Transverse colon (tissue), 4 donors: ENCODE measurements at regions not wholly inside any gene's neighbourhood (a gene's known extent, or its start where the extent isn't known, plus 50 kb on each side); places are given as distances from the start of the nearest gene placed in this dataset.

Experiments
- CTCF ChIP-seq, 5 experiments: fragments of 200-600 bp in 3 of 5; fragments of 450-650 bp in 2 of 5; sonication (generic) in 3 of 5; IDR thresholded peaks; 1 replicate in 2 of 5; 2 replicates in 3 of 5; pipeline ENCODE4 v1.5.1; 2016 to 2017; ENCODE audit warnings: antibody characterized with exemption in 5 of 5, inconsistent platforms in 3 of 5, mild to moderate bottlenecking in 2 of 5, moderate library complexity in 1 of 5
- EP300 ChIP-seq: sonication (generic); formaldehyde crosslinking; IDR thresholded peaks from one replicate; pipeline ENCODE4 v1.6.1; 2017; ENCODE audit warnings: antibody characterized with exemption, low read depth
- POLR2A ChIP-seq: fragments of 450-650 bp; IDR thresholded peaks from one replicate; pipeline ENCODE4 v1.6.1; 2016; ENCODE audit warnings: antibody characterized with exemption, mild to moderate bottlenecking, moderate library complexity
- POLR2AphosphoS5 ChIP-seq, 3 donors: sonication (generic); formaldehyde crosslinking; IDR thresholded peaks; one replicate each; pipeline ENCODE4 v1.6.1; 2016; ENCODE audit warnings: antibody characterized with exemption in 3 of 3

- no peak for TF ChIP-seq CTCF (IDR thresholded peaks at IDR 0.05)
- TF ChIP-seq EP300, result no peak
- no peak for TF ChIP-seq POLR2A
- no peak for TF ChIP-seq POLR2AphosphoS5 (IDR thresholded peaks at IDR 0.05)
Measured at GRCh38 chr12:107474099-107474498, 211.5 kb upstream of the PWP1 start.
